ENCODE measurements at regions not wholly inside any gene's neighbourhood (a gene's known extent, or its start where the extent isn't known, plus 50 kb on each side); places are given as distances from the start of the nearest gene placed in this dataset.

- no peak overlapping the region for H3K4me3 ChIP-seq (replicated peaks in 1 of 2; ENCODE audit: low read depth in 2 of 2, low read length in 2 of 2)
- TF ChIP-seq CTCF (IDR thresholded peaks at IDR 0.05; ENCODE audit: low read depth, low read length) = no peak
- DNase-seq (ENCODE audit: low read depth in 2 of 2) = no peak
Observed at GRCh38 chr18:46297621-46298020, 193.4 kb downstream of the HAUS1 start.

GRCh38 chr18:46298511-46298910, 194.3 kb downstream of the HAUS1 start:
- TF ChIP-seq CTCF (IDR thresholded peaks at IDR 0.05; ENCODE audit: low read depth, low read length) = no peak
- no peak overlapping the region for H3K4me3 ChIP-seq (replicated peaks in 1 of 2; ENCODE audit: low read depth in 2 of 2, low read length in 2 of 2)
- DNase-seq (ENCODE audit: low read depth in 2 of 2) = no peak

GRCh38 chr18:46299465-46300008, 195.4 kb downstream of the HAUS1 start:
- no peak for TF ChIP-seq CTCF (IDR thresholded peaks at IDR 0.05; ENCODE audit: low read depth, low read length)
- no peak for DNase-seq (ENCODE audit: low read depth in 2 of 2)

GRCh38 chr18:46301081-46301480, 196.9 kb downstream of the HAUS1 start:
- TF ChIP-seq CTCF (IDR thresholded peaks at IDR 0.05; ENCODE audit: low read depth, low read length) = no peak
- no peak overlapping the region for H3K4me3 ChIP-seq (replicated peaks in 1 of 2; ENCODE audit: low read depth in 2 of 2, low read length in 2 of 2)
- no peak for DNase-seq (ENCODE audit: low read depth in 2 of 2)

More at GRCh38 chr18:46299465-46300008, 195.4 kb downstream of the HAUS1 start:
- H3K4me3 ChIP-seq (replicated peaks in 1 of 2; ENCODE audit: low read depth in 2 of 2, low read length in 2 of 2) = no peak overlapping the region

- TF ChIP-seq CTCF (IDR thresholded peaks at IDR 0.05; ENCODE audit: low read depth, low read length) = no peak
- no peak overlapping the region for H3K4me3 ChIP-seq (replicated peaks in 1 of 2; ENCODE audit: low read depth in 2 of 2, low read length in 2 of 2)
- no peak for DNase-seq (ENCODE audit: low read depth in 2 of 2)
Observed at GRCh38 chr18:46301571-46301970, 197.4 kb downstream of the HAUS1 start.

GRCh38 chr18:46302528-46303485, 198.6 kb downstream of the HAUS1 start:
- TF ChIP-seq CTCF (IDR thresholded peaks at IDR 0.05; ENCODE audit: low read depth, low read length) = no peak
- H3K4me3 ChIP-seq (replicated peaks in 1 of 2; ENCODE audit: low read depth in 2 of 2, low read length in 2 of 2) = no peak overlapping the region
- DNase-seq (ENCODE audit: low read depth in 2 of 2) = no peak
